ENCODE measurements at regions not wholly inside any gene's neighbourhood (a gene's known extent, or its start where the extent isn't known, plus 50 kb on each side); places are given as distances from the start of the nearest gene placed in this dataset.

- no peak for TF ChIP-seq CTCF (IDR thresholded peaks at IDR 0.05; ENCODE audit: insufficient read depth, low read depth, low read length)
- TF ChIP-seq EZH2 (IDR thresholded peaks at IDR 0.05; ENCODE audit: insufficient read depth, low read length) = no peak
Observed at GRCh38 chr18:56086786-56087185, 498.8 kb upstream of the TCF4 start.
